ENCODE measurements at regions not wholly inside any gene's neighbourhood (a gene's known extent, or its start where the extent isn't known, plus 50 kb on each side); places are given as distances from the start of the nearest gene placed in this dataset.

DNA sequence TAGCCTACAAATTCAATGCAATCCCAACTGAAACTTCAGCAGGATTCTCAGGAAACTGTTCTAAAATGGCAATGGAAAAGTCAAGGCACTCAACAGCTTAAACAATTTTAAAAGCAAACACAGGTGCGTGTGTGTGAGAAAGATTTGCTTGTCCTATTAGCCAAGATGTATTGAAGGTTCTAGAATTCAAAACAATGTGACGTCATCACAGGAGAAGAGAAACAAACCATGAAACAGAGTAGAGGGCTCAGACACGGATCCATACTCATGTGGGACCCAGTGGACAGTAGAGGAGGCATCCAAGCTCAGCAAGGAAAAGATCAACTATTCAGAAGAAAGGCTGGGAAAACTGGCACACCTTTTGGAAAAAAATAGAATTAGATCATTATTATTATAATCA lies 152.8 kb upstream of the DHRS4 start:
- no peaks in the 10 kb centered on the region for H3K9me1 ChIP-seq (ENCODE audit: insufficient read depth, low read length)
- H2AK9ac ChIP-seq (replicated peaks; ENCODE audit: low read depth, low read length, poor library complexity), result no peak overlapping the region
- no peak overlapping the region for H3K14ac ChIP-seq (replicated peaks; ENCODE audit: low read depth, low read length)
- no peak for ATAC-seq (ENCODE audit: low read depth)
- no peak overlapping the region for H3K27ac ChIP-seq (ENCODE audit: insufficient read depth, low read length)
- H4K5ac ChIP-seq (ENCODE audit: low read depth, low read length), result no peak overlapping the region
- H2AFZ ChIP-seq (replicated peaks; ENCODE audit: low read length, poor library complexity), result no peak overlapping the region
- no peak overlapping the region for H3K18ac ChIP-seq (ENCODE audit: low read depth, low read length)
- H3K4me3 ChIP-seq (ENCODE audit: insufficient read depth, low read depth, low read length), result no peak overlapping the region
- no peaks in the 10 kb centered on the region for H3K36me3 ChIP-seq (ENCODE audit: control insufficient read depth, insufficient read depth, low read length)
- BruUV-seq (replicated peaks), result no TSS peak
- no peak overlapping the region for H3K56ac ChIP-seq (ENCODE audit: extremely low read depth, insufficient read depth, low read length)
- no peak overlapping the region for H4K91ac ChIP-seq (ENCODE audit: insufficient read depth, low read depth, low read length)
- H3K4ac ChIP-seq (ENCODE audit: low read depth, low read length), result no peak overlapping the region
- dilution Hi-C loops (cut with HindIII; ENCODE audit: low sequenced_read_pairs, unreplicated experiment), result no loop called here
- no peak overlapping the region for H2AK5ac ChIP-seq (ENCODE audit: low read depth, low read length)
- H3K9ac ChIP-seq (ENCODE audit: low read depth, low read length), result no peak overlapping the region
- ChIA-PET POLR2A (ENCODE audit: unreplicated experiment) (no interaction called here), CTCF (no interaction called here)
- no peak overlapping the region for H4K8ac ChIP-seq (ENCODE audit: low read depth in 2 of 2, low read length in 2 of 2)
- TF ChIP-seq, protein P1, sequence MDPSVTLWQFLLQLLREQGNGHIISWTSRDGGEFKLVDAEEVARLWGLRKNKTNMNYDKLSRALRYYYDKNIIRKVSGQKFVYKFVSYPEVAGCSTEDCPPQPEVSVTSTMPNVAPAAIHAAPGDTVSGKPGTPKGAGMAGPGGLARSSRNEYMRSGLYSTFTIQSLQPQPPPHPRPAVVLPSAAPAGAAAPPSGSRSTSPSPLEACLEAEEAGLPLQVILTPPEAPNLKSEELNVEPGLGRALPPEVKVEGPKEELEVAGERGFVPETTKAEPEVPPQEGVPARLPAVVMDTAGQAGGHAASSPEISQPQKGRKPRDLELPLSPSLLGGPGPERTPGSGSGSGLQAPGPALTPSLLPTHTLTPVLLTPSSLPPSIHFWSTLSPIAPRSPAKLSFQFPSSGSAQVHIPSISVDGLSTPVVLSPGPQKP (IDR thresholded peaks at IDR 0.05; ENCODE audit: borderline replicate concordance, low read depth, low read length), result no peak
- TF ChIP-seq USF2 (IDR thresholded peaks at IDR 0.05; ENCODE audit: low read depth, low read length) (no peak), BHLHE40 (IDR thresholded peaks at IDR 0.05; ENCODE audit: low read depth, low read length) (no peak), RAD21 (IDR thresholded peaks at IDR 0.05; ENCODE audit: low read length) (no peak), MAZ (IDR thresholded peaks at IDR 0.05; ENCODE audit: borderline replicate concordance, low read depth, low read length) (no peak), FOS (IDR thresholded peaks at IDR 0.05; ENCODE audit: low read depth, low read length) (no peak), MXI1 (IDR thresholded peaks at IDR 0.05; ENCODE audit: borderline replicate concordance, low read depth, low read length) (no peak), RFX5 (IDR thresholded peaks at IDR 0.05; ENCODE audit: low read depth, low read length) (no peak), MAFK (IDR thresholded peaks at IDR 0.05; ENCODE audit: low read depth, low read length) (no peak), POLR2A (IDR thresholded peaks at IDR 0.05; ENCODE audit: low read depth, low read length) (no peak), SMC3 (IDR thresholded peaks at IDR 0.05; ENCODE audit: low read depth, low read length) (no peak), NFE2L2 (IDR thresholded peaks at IDR 0.05; ENCODE audit: low read depth, low read length) (no peak), CHD1 (IDR thresholded peaks at IDR 0.05; ENCODE audit: low read depth, low read length) (no peak), RCOR1 (IDR thresholded peaks at IDR 0.05; ENCODE audit: insufficient replicate concordance, low read length) (no peak), CEBPB (IDR thresholded peaks at IDR 0.05; ENCODE audit: low read depth, low read length) (no peak)
- TF ChIP-seq, protein P2, sequence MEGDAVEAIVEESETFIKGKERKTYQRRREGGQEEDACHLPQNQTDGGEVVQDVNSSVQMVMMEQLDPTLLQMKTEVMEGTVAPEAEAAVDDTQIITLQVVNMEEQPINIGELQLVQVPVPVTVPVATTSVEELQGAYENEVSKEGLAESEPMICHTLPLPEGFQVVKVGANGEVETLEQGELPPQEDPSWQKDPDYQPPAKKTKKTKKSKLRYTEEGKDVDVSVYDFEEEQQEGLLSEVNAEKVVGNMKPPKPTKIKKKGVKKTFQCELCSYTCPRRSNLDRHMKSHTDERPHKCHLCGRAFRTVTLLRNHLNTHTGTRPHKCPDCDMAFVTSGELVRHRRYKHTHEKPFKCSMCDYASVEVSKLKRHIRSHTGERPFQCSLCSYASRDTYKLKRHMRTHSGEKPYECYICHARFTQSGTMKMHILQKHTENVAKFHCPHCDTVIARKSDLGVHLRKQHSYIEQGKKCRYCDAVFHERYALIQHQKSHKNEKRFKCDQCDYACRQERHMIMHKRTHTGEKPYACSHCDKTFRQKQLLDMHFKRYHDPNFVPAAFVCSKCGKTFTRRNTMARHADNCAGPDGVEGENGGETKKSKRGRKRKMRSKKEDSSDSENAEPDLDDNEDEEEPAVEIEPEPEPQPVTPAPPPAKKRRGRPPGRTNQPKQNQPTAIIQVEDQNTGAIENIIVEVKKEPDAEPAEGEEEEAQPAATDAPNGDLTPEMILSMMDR (conservative IDR thresholded peaks at IDR 0.05; ENCODE audit: low read depth, low read length), result no peak
- intact Hi-C loops (cut with micrococcal nuclease), result no loop called here
- H3K27me3 ChIP-seq (ENCODE audit: control insufficient read depth, insufficient read depth, low read length), result no peaks in the 10 kb centered on the region
- H4K20me1 ChIP-seq (ENCODE audit: insufficient read depth, low read length), result no peaks in the 10 kb centered on the region
- no peak overlapping the region for H2BK120ac ChIP-seq (ENCODE audit: low read depth, low read length)
- H3K4me1 ChIP-seq (ENCODE audit: control insufficient read depth, insufficient read depth, low read length), result no peaks in the 10 kb centered on the region
- in situ Hi-C loops (cut with MboI; ENCODE audit: low sequenced_read_pairs), result no loop called here
- H2BK5ac ChIP-seq (ENCODE audit: low read depth, low read length, poor library complexity, severe bottlenecking), result no peak overlapping the region
- WGBS, 2 experiments (ENCODE audit: extremely low coverage in 2 of 2, insufficient read length in 1 of 2), result no CpG with 5 or more reads among the region's 3 CpGs
- H2BK20ac ChIP-seq (ENCODE audit: low read depth, low read length), result no peak overlapping the region
- no peaks in the 10 kb centered on the region for H3K9me3 ChIP-seq (ENCODE audit: control insufficient read depth, insufficient read depth, low read length)
- no peak overlapping the region for H3K4me2 ChIP-seq (ENCODE audit: low read depth, low read length)
- no peaks in the 10 kb centered on the region for H3K79me1 ChIP-seq (ENCODE audit: low read depth in 1 of 2, low read length in 2 of 2)
- no peak overlapping the region for H2BK15ac ChIP-seq (ENCODE audit: low read depth, low read length)
- DNase-seq, result no peak
- H3K23ac ChIP-seq (ENCODE audit: low read depth, low read length), result no peak overlapping the region

All from IMR-90 (cell line).